GM18868 (cell line): ENCODE measurements at regions not wholly inside any gene's neighbourhood (a gene's known extent, or its start where the extent isn't known, plus 50 kb on each side); places are given as distances from the start of the nearest gene placed in this dataset.

Experiments
- ATAC-seq: cut with Tn5 transposase; IDR thresholded peaks from one replicate; pipeline ENCODE4 v1.9.1; 2021; ENCODE audit warnings: mild to moderate bottlenecking, moderate library complexity; ENCODE audit not compliant: unreplicated experiment

DNA sequence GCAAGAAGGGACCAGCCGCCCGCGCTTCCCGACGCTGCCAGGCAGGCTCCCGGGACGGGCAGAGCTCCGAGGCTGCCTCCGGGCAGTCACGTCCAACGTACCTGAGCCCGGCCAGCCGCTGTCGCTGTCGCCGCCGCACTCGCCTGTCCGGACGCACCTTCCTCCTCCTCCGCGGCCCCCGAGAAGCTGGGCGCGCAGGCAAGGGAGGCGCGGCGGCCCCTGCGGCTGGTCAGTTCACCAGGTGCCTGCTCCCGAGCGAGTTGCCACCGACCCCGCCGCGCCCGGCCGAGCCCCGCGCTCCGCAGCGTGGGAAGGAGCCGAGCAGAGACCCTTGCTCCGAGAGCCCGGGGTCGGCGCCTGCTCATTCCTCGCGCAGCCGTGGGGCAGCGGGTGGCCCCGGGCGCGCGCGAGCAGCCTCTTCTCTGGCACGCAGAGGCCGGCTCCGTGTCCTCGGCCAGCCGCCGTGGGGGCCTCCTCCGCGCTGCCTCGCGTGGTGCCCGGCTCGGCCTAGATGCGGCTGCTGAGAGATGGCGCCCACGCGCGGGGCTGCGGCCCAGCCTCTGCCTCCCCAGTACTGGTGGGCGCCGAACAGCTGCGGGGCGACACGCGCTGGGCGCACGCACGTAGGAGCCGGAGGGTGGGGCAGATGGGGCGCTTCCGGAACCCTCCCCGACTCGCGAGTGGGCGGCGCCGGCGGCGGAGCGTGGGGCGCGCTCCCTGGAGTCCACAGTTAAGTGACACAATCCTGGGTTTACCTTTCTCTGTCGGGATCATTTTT lies 419.4 kb downstream of the UQCRFS1 start:
- ATAC-seq, result no peak

DNA sequence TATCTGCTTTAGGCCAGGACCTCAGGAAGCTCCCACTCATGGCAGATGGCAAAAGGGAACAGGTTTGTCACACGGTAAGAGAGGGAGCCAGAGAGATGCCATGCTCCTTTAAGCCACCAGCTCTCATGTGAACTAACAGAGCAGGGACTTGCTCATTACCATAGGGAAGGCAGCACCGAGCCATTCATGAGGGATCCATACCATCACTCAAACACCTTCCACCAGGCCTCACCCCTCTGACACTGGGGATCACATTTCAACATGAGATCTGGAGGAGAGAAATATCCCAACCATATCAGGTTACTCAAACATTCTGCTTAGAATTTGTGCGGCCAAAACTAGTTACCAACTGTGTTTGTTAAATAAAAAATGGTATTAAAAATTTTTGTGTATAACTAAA lies 427.0 kb downstream of the UQCRFS1 start:
- ATAC-seq, result no peak

DNA sequence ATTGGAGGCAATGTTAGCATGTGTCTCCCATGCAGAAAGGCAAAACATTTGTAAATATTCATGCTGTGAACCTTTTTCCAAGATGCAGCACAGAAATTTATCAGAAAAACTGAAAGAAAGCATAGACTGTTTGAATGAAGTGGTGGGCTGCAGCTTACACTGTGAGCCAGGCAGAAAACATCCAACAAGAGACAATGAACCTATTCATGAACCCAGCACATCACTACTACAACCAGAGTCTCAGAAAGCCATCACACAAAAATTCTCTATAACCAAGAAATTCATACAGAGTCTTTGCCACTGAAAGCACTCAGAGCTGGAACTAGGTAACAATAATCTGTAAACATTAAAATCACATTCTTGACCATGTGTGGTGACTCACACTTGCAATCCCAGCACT lies 448.9 kb downstream of the UQCRFS1 start:
- ATAC-seq, result no peak

DNA sequence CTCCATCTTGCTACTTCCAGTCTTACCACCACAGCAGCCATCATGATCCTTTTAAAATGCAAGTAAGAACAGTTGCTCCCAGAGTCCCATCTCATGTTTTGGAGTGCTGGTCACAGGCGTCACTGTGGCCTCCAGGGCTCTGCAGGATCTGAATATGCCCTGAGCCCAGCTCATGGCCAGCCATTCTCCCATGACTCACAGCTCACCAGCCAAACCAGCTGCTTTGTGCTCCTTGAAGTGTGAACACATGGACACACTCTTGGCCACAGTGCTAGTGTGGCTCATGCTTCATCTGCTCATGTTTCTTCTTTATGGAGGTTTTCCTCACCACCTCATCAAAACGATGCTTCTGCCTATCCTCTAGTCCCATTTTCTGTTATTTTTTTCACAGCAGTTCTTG lies 466.5 kb downstream of the UQCRFS1 start:
- no peak for ATAC-seq

DNA sequence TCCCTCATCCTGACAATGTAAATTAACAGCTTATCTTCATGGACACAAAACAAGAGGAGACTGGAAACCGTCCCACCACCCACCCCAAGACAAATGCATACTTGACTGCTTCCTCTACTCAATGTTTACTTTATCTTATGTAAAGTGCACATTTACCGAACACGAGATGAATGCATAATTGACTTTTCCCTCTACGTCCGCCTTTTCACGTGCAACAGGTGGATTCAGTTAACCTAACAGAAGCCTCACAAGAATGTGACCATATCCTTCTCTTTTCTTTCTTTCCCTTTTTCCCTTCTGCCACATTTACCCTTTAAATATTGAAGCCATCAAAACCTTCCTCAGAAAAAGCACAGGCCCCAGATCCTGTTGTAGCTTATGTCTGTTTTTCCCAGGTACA lies 468.0 kb downstream of the UQCRFS1 start:
- no peak for ATAC-seq

DNA sequence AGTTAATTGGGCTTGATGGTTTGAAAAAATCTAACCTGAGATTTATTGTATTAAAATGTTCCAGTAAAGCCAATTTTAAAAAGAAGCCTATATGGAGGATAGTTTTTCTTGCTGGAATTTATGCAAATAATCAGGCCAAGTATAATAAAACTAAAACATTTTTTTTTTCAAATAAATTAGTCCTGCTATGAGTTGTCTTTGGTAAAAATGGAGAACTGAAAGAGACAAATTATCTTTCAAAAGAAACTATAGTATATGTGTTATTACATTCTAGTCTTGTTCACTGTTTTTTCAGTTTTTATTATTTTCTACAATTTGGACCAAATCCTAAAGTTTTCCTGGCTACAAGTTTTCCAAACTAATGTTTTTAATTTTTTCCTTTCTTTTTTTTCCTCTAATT lies 468.9 kb downstream of the UQCRFS1 start:
- ATAC-seq, result peak; percentile 81

DNA sequence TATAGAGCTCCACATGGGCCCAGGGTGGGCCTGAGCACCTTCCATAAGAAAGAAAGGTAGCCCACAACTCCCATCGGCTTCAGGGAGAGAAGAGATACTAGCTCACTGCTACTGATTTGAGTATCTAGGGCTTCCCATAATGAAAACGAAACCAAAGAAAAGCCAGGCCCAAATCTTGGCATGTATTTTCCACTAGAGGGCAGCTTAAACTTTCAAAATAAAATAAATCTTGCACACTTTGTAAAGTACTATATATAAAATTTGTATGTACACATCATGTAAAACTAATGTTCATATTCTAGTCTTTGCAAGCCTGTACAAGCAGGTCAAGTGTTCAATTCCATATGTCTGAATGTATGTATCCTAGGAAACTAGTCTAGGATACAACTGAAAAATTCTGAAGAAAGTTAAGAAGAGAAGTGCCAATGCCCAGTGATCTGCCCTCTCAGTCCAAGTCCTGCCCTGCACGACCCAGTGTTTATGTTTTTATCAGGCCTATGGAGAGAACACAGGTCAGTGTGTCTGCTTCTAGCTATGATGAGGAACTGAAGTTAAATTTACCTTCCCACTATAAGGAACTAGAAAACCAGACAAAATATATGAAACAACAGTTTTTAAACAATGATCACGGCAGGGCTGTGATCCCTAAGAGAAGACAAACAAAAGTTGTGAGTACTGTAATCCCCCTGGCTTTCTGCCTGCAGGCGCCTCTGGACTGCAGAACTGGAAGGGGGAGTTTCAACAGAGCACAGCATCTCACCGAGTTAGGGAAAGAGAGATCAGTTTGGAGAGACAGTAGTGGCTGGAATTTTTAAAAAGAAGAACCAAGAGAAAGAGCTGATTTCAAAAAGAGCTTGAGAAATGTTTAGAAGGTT lies 475.7 kb downstream of the UQCRFS1 start:
- peak; percentile 85 for ATAC-seq

DNA sequence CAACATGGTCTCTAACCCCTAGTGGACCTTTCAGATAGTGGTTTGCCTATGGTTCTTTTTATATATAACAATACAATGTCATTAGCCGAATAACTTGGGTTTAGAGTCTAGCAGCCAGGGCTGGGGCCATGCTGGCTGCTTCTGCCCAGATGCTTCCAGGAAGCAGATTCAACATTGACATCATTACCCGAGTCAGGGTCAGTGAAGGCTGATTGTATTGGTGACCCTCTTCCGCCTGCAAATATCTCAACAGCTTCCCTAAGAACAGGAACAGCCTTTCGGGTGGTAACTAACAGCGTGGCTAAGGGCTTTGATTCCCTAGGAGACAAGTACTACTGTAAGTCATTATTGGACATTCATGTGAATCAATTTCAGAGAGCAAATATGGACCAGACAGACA lies 476.4 kb downstream of the UQCRFS1 start:
- ATAC-seq, result no peak

DNA sequence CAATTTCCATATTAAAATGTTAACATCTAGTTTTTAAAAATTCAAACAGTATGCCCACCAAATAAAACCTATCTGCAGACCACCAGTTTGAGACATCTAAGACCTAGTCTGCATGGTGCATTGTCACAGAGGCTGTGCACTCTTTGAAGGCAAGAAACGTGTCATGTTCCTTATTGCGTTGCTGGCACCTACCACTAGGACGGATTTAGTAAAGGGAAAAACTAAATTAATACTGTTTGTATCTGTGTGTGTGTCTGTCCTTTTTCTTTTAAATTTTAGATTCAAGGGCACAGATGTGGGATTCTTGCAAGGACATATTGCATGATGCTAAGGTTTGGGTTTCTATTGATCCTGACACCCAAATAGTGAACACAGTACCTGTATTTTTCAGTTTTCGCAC lies 481.4 kb downstream of the UQCRFS1 start:
- no peak for ATAC-seq

DNA sequence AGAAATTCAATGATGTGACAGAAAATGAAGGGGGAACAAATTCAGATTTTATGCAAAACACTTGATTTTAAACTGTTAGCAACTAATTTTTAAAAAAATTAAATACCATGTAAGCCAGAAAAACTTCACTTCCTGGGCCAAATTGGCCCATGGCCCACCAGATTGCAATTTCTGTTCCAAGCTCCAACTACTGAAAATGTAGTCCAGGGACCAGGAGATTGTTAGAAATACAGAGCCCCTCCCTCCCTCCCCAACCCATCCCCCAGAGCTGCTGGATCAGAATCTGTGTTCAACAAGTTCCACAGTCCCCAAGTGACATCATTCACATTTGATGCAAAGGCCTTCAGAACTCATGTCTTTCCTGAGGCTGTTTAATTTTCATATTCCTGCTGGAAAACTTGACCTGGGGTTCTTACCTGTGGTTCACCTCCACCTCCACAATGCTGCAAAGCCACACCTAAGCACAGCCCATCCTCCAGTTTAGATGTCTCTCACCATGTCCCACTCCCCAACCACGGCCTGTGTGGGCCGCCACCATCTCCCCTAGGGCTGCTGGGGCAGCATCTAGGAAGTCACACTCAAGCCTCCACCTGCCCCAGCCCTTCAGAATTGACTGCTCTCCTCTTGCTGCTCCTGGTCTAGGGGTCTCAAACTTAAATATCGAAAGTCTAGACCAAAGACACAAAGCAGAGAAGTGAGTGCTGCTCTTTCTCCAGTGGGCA lies 482.0 kb downstream of the UQCRFS1 start:
- ATAC-seq, result no peak

DNA sequence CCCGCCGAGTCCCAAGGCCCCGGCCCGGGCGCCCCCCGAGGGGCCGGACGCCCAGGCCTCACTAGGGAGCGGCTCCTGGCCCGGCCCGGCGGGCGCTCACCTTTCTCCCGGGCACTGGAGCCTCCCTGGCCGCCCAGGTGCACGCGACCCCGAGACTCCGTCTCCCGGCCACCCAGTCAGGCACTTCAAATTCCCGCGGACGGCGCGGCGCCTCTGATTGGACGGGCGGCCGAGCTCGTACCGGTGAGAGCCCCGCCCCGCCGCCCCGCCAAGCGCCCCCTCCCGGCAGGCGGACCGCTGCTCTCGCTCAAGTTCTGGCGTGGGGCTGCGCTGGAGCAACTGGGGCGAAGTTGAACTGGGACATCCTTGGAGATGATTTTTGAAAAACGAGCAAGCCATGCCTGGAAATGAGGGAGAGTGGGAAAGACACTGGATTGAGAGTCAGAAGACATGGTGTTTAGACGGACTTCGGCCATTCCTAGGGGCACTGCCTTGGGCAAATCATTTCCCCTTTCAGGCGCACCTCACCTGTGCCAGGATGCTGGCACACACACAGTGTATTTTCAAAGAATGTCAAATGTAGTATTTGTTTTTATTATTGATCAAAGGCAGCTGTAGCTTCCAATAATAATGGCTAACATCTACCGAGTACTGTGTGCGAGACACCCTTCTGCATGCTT lies 485.3 kb downstream of the UQCRFS1 start:
- ATAC-seq, result no peak

DNA sequence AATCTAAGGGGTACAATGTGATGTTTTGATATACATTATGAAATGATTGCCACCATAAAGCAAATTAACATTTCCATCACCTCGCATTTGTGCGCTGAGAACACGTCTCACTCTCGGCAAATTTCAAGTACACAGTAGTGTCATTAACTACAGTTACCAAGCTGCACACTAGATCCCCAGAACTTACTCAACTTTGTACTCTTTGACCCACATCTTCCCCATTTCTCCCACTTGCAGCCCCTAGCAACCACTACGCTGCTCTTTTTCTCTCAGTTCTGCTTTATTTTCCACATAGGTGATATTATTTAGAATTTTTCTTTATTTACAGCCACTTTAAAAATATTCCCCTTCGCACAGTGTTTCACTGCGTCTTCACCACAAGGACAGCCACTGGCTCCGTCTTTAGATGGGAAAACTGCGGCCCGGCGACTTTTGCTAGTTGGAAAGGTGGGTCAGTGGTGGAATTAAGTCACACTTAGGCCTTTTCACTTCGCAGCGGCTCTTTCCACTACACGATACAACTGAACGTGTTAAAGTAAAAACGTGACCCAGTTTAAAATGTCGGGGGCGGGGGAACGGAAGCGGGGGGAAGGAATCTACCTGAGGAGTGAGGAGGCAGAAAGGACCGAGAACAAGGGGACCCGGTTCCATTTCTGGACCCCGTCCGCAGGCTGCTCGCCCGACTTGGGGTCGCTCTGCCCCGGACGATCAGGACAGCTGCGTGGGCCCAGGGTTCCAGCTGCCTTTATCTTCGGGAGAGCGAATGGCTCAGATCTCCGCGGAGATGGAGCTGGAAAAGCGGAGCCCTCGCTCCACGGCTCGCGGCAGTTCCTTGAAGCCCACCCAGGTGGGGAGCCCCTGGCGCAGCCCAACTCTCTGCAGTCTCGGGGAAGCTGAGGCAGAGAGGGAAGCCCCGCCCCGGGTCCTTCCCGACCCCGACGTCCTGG lies 486.1 kb downstream of the UQCRFS1 start:
- no peak for ATAC-seq

DNA sequence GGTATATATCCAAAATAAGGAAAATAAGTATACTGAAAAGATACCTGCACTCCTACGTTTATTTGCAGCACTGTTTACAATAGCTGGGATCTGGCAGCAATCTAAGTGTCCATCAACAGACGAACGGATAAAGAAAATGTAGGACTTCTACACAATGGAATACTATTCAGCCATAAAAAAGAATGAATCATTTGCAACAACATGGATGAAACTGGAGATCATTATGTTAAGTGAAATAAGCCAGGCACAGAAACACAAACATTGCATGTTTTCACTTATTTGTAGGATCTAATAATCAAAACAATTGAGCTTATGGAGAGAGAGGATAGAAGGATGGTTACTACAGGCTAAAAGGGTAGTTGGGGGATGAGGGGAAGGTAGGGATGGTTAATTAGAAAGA lies 494.0 kb downstream of the UQCRFS1 start:
- no peak for ATAC-seq

DNA sequence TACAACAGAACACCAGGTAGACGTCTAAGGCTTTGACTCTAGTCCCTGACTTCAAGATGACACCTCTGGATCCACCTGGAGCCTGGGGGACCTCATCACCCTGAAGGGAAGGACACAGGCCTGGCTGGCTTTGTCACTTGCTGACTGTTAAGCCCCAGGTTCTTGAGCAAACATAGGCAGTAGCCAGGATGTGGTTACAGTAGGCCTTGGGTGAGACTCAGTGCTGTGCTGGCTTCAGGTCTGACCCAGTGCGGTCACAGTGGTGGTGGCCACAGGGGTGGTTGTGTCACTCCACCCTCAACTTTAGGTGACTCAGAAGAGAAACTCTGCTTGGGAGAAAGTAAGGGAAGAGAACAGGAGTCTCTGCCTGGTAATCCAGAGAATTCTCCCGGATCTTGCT lies 497.8 kb downstream of the UQCRFS1 start:
- no peak for ATAC-seq

DNA sequence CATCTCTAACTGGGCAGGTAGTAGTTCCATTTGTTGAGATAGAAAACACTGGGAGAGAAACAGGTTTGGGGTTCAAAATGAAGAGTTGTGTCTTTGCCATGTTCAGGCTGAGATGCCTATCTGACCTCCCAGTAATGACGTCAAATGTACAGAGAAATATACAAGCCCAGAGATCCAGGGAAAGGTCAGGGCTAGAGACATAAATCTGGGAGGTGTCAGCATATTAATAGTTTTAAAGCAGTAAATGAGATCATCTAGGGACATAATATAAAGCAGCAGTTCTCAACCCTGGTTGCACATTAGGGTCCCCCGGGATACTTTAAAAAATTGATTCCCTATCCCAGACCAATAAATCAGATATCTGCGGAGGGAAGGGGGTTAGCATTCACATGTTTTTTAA lies 501.5 kb downstream of the UQCRFS1 start:
- ATAC-seq, result no peak

DNA sequence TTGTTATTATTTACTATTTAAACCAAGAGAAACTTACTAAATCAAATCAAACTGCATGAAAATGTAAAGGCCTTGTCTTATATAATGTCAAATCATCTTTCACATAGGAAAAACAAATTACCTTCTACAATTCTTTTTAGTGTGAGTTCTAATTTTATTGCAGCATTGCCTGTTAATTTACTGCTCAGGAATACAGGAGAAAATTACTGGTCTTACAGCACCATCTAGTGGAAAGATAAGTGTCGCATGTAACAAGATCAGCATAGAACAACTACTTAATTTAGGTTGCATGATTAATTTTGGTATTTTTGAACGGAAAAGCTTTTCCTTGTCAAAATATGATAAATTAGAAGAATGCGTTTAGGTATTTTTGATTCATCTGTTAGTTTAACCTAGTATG lies 502.7 kb downstream of the UQCRFS1 start:
- no peak for ATAC-seq

DNA sequence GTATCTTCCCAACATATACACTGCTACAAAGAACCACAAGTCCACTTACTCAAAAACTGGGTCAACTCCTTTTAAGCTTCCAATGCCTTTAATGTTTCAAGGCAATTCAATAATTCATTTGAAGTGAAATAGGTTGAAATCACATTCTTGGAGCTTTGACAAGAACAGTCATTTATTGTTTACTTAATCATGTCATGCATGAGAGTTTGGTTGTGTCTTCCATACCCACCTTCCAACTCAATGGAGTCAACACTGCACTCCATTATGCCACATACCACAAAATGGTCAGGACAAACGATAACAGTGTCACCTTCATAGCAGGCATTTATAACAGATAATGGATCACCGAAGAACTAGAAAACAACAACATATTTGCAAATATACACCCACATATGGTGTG lies 506.3 kb downstream of the UQCRFS1 start:
- no peak for ATAC-seq

DNA sequence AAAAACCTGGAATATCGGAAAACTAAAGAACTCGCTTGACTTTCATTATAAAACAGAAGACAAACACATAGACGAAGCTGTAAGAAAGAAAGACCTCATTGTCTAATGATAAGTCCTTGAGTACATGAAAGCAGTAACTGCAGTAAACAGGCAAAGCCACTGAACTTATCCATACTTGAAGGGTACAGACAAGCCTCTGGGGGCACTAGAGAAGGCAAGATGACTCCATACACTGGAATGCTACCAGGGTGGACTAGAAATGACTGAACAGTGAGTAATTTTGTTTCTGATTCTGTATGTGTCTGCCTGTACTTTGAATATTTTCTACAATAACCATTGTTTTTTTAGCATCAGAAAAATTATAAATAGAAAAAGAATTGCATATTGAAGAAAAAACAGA lies 507.9 kb downstream of the UQCRFS1 start:
- ATAC-seq, result no peak

DNA sequence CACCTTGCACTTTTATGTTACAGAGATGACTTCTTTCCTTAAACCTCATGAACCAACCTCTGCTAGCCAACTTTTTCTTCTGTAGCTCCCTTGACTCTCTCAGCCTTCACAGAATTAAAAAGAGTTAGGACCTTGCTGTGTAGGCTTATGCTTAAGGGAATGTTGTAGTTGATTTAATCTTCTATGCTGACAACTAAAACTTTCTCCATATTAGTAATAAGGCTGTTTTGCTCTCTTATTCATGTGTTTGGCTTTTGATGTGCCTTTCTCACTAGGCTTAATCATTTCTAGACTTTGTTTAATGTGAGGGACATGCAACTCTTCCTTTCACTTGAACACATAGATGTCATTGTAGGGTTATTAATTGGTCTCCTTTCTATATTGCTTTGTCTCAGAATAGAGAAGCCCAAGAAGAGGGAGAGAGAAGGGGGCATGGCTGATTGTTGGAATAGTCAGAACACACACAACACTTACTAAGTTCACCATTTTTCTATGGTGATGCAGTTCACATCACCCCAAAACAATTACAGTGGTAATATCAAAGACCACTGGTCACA lies 509.5 kb downstream of the UQCRFS1 start:
- no peak for ATAC-seq

DNA sequence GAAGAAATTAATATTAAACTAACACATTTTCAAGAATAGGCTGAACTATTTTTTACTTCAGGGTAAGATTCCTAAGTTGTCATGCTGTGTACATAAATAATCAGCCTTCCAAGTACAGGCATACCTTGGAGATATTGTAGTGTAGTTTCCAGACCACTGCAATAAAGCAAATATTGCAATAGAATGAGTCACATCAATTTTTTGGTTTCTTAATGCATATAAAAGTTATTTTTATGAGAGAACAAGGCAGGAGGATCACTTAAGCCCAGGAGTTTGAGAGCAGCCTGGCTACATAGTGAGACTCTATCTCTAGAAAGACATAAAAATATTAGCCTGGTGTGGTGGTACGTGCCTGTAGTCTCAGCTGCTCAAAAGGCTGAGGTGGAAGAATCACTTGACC lies 511.5 kb downstream of the UQCRFS1 start:
- ATAC-seq, result no peak
